ENCODE measurements at regions not wholly inside any gene's neighbourhood (a gene's known extent, or its start where the extent isn't known, plus 50 kb on each side); places are given as distances from the start of the nearest gene placed in this dataset.

DNA sequence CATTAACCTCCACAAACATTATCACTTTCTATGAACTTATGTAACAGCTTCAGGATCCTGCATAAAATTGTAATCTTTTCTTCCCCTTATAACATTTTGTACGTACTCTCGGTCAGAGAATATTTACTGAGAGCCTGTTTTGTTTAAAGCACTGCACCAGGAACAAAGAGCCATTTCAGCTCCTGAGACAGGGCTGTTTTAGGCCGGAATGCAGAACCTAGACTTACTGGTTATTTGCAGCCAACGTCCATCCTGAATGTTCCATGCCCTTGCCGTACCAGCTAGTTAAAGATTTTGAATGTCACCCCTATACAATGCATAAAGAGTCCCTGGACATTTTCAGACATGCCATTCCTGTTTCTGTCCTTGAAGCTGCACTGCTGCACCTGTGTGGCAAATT is 248.8 kb downstream of the PCDH7 start:
- intact Hi-C loops (cut with micrococcal nuclease) = no loop called here
- Mint-ChIP-seq H3K36me3 (no peaks in the 10 kb centered on the region), H3K9me3 (no peaks in the 10 kb centered on the region), H3K4me1 (no peaks in the 10 kb centered on the region), H3K27ac (no peak overlapping the region), H3K27me3 (ENCODE audit: low read depth in 3 of 3) (no peaks in the 10 kb centered on the region), H3K4me3 (no peak overlapping the region)
- H3K27me3 ChIP-seq (ENCODE audit: control insufficient read depth in 2 of 2, insufficient read depth in 2 of 2, low read length in 2 of 2) = no peaks in the 10 kb centered on the region
- H3K4me1 ChIP-seq (ENCODE audit: control insufficient read depth in 1 of 2, insufficient read depth in 2 of 2, low read length in 2 of 2) = no peaks in the 10 kb centered on the region
- no peak overlapping the region for H2AFZ ChIP-seq (ENCODE audit: insufficient read depth, low read depth, low read length, poor library complexity, severe bottlenecking)
- H3K36me3 ChIP-seq (replicated peaks in 1 of 2; ENCODE audit: control insufficient read depth in 1 of 2, insufficient read depth in 2 of 2, low read length in 2 of 2) = no peaks in the 10 kb centered on the region
- no peaks in the 10 kb centered on the region for H3K9me3 ChIP-seq (replicated peaks in 1 of 2; ENCODE audit: control insufficient read depth in 1 of 2, insufficient read depth in 1 of 2, low read length in 2 of 2)
- H3K4me2 ChIP-seq (replicated peaks; ENCODE audit: extremely low read depth, low read length, poor library complexity, severe bottlenecking) = no peak overlapping the region
- no peak for TF ChIP-seq CTCF (IDR thresholded peaks at IDR 0.05)
- H3K9ac ChIP-seq (ENCODE audit: insufficient read depth, low read length, poor library complexity, severe bottlenecking) = no peak overlapping the region
- H3K27ac ChIP-seq (ENCODE audit: low read depth in 1 of 2, low read length in 2 of 2) = no peak overlapping the region
- 100% methylated on average over 2 of the region's 5 CpGs for WGBS (ENCODE audit: insufficient coverage)
- no peak for DNase-seq
- no peak overlapping the region for H3K4me3 ChIP-seq (replicated peaks in 1 of 3; ENCODE audit: low read depth in 2 of 3, low read length in 3 of 3)
- no peaks in the 10 kb centered on the region for H4K20me1 ChIP-seq (ENCODE audit: insufficient read depth, low read length)
- no peaks in the 10 kb centered on the region for H3K79me2 ChIP-seq (ENCODE audit: insufficient read depth, low read length)

DNA sequence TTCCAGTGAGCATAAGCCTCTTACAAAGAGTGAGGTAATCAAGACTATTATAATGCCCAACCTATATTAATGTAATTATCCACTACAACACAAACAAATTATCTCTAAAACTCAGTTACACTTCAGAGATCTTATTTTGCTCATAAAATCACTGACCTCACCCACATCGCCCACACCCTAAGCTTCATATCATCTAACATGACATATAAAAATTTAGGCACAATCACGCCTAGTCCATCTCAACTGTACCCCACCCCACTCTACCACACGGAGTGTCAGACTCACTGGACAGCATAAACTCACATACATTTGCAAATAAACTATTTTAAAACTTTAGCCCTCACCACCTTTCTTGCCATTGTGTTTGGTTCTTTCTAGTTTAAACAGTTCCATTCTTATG is 252.4 kb downstream of the PCDH7 start:
- no peaks in the 10 kb centered on the region for H4K20me1 ChIP-seq (ENCODE audit: insufficient read depth, low read length)
- Mint-ChIP-seq H3K4me1 (no peaks in the 10 kb centered on the region), H3K36me3 (no peaks in the 10 kb centered on the region), H3K27me3 (ENCODE audit: low read depth in 3 of 3) (no peaks in the 10 kb centered on the region), H3K4me3 (no peak overlapping the region), H3K9me3 (no peaks in the 10 kb centered on the region), H3K27ac (no peak overlapping the region)
- no peaks in the 10 kb centered on the region for H3K79me2 ChIP-seq (ENCODE audit: insufficient read depth, low read length)
- H3K27ac ChIP-seq (ENCODE audit: low read depth in 1 of 2, low read length in 2 of 2) = no peak overlapping the region
- H3K4me3 ChIP-seq (replicated peaks in 1 of 3; ENCODE audit: low read depth in 2 of 3, low read length in 3 of 3) = no peak overlapping the region
- H3K9ac ChIP-seq (ENCODE audit: insufficient read depth, low read length, poor library complexity, severe bottlenecking) = no peak overlapping the region
- H3K4me2 ChIP-seq (replicated peaks; ENCODE audit: extremely low read depth, low read length, poor library complexity, severe bottlenecking) = no peak overlapping the region
- no peaks in the 10 kb centered on the region for H3K36me3 ChIP-seq (replicated peaks in 1 of 2; ENCODE audit: control insufficient read depth in 1 of 2, insufficient read depth in 2 of 2, low read length in 2 of 2)
- H3K4me1 ChIP-seq (ENCODE audit: control insufficient read depth in 1 of 2, insufficient read depth in 2 of 2, low read length in 2 of 2) = no peaks in the 10 kb centered on the region
- H3K9me3 ChIP-seq (replicated peaks in 1 of 2; ENCODE audit: control insufficient read depth in 1 of 2, insufficient read depth in 1 of 2, low read length in 2 of 2) = no peaks in the 10 kb centered on the region
- H2AFZ ChIP-seq (ENCODE audit: insufficient read depth, low read depth, low read length, poor library complexity, severe bottlenecking) = no peak overlapping the region
- 100% methylated on average over 3 of the region's 3 CpGs for WGBS (ENCODE audit: insufficient coverage)
- no peaks in the 10 kb centered on the region for H3K27me3 ChIP-seq (ENCODE audit: control insufficient read depth in 2 of 2, insufficient read depth in 2 of 2, low read length in 2 of 2)
- intact Hi-C loops (cut with micrococcal nuclease) = no loop called here
- DNase-seq = no peak
- TF ChIP-seq CTCF (IDR thresholded peaks at IDR 0.05) = no peak
